NCI-H2171 treated with DMSO at 0.1 percent for 48 hours (cell line): ENCODE measurements at regions not wholly inside any gene's neighbourhood (a gene's known extent, or its start where the extent isn't known, plus 50 kb on each side); places are given as distances from the start of the nearest gene placed in this dataset.

Source experiments
- DNase-seq: peaks from one replicate; lab custom pipeline; 2025; lab: John Stamatoyannopoulos, UW

- no peak for DNase-seq
Measured at GRCh38 chr4:99712530-99712929, 54.9 kb upstream of the C4orf54 start.

- DNase-seq, result no peak
Measured at GRCh38 chr4:99712099-99712498, 54.5 kb upstream of the C4orf54 start.

GRCh38 chr4:99711657-99712056 lies 54.0 kb upstream of the C4orf54 start:
- no peak for DNase-seq

DNA sequence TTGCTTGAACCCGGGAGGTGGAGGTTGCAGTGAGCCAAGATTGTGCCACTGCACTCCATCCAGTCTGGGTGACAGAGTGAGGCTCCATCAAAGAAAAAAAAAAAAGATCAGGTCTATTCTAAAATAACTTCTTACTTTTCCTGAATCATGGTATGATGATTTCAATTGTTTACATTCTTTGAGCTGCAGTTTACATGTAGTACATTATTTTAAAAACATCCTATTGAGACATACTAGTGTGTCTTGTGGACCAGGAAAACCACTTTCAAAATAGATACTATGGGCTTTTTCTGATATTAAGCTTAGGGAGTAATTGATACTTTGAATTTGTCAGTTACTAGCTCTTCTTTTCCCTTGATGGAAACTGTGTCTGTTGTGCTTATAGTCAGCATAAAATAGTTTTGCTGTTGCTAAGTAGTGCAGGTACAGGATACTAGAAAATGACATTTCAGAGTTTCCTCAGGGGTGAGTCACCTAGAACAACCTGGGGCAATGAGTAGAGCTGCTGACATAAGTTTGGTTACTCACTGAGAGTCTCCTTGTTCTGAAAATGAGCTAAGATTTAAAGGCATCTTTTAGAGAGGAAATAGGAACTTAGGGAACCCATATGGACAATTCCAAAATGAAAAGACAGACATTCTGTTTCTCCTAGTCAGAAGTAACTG lies 53.2 kb upstream of the C4orf54 start:
- DNase-seq, result no peak

DNA sequence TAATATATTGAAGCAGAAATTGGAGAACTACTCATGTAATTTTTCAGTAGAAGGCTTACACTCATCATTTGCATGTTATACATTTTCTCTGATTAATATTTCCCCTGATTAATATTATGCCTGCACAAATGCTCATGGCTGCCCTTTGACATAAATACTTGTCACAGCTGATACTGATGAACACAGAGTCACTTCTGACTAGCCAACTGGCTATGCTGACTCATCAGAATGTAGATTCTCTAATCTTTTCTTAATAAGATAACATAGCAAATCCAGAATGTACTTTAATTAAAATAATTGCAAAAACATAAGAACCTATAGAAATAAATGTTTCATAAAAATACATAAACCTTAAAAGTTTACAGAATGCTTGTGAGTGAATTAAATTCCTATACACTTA lies 52.4 kb upstream of the C4orf54 start:
- no peak for DNase-seq

DNA sequence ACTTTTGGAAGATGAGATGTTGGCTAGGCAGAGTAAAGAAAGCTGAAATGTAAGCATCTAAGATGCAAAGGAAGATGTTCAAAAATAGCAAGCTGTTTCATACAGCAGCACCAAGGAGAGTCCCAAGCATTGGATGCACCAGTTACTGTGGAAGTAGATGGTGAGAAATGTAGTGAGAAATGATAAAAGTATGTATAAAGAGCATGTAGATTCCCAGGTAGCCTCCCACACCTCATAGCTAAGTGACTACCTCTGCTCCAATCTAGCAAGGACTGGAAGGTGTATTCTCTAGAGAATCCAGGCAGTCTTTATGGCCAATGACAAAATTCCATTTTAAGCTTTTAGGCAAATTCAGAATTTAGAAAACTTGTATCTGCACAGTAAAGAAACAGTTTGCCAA lies 50.9 kb upstream of the C4orf54 start:
- DNase-seq, result no peak
